IPS-18c (cell line): ENCODE measurements at regions not wholly inside any gene's neighbourhood (a gene's known extent, or its start where the extent isn't known, plus 50 kb on each side); places are given as distances from the start of the nearest gene placed in this dataset.
"Not testable (repeated sequence)": the region's sequence is repeated elsewhere in the genome, so short reads cannot be mapped to it uniquely, and the experiment has no call there.

Experiments used
- H3K4me3 ChIP-seq: 2 replicates; pipeline ENCODE4 v1.7.0; 2013; ENCODE audit warnings: low read depth, mild to moderate bottlenecking, low read length, moderate library complexity; ENCODE audit not compliant: insufficient read depth
- H3K9me3 ChIP-seq: one replicate; pipeline ENCODE4 v1.6.1; 2013; ENCODE audit warnings: mild to moderate bottlenecking, low read length, moderate library complexity; ENCODE audit not compliant: control insufficient read depth, insufficient read depth

- Histone ChIP-seq H3K4me3 (no peak overlapping the region), H3K9me3 (no peaks in the 10 kb centered on the region)
Measured at GRCh38 chr10:55220975-55221374, 419.9 kb upstream of the PCDH15 start.

- Histone ChIP-seq H3K9me3 (no peaks in the 10 kb centered on the region), H3K4me3 (no peak overlapping the region)
Measured at GRCh38 chr10:55215699-55216098, 414.7 kb upstream of the PCDH15 start.

DNA sequence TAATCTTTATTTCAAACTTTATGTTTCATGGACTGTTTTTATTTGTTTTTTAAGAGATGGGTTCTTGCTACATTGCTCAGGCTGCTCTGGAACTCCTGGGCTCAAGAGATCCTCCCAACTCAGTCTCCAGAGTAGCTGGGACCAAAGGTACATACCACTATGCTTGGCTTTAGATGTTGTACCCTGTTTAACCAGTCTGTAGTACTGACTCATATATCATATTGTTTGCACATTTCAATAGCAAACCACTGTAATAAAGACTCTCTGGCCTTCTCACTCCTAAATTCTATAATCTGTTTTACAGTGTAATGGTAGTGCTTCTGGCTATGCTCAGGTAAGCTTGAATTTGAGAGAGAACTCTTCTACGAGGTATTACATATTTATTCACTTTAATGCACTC lies 413.6 kb upstream of the PCDH15 start:
- H3K4me3 ChIP-seq, result no peak overlapping the region
- no peaks in the 10 kb centered on the region for H3K9me3 ChIP-seq

DNA sequence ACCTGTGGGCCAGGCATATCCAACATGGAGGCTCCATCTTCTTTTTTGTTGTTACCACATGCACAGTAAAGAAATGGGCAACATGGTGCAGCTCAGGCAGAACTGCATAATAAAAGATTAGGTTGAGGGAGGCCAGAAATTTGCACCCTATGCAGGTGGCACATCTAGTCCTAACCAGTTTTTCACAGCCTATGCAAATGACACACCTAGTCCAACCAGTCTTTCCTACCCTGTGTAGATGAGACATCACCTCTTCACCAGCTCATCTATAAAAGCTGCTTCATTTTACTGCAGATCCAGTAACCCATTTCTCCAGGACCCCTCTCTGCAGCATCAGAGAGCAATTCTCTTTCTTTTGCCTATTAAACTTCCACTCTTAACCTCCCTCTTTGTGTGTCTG lies 411.0 kb upstream of the PCDH15 start:
- H3K4me3 ChIP-seq, result no peak overlapping the region
- no peaks in the 10 kb centered on the region for H3K9me3 ChIP-seq

GRCh38 chr10:55203874-55204273 lies 402.8 kb upstream of the PCDH15 start:
- H3K9me3 ChIP-seq, result no peaks in the 10 kb centered on the region

GRCh38 chr10:55203319-55203718 lies 402.3 kb upstream of the PCDH15 start:
- no peak overlapping the region for H3K4me3 ChIP-seq

More at GRCh38 chr10:55203874-55204273, 402.8 kb upstream of the PCDH15 start:
- H3K4me3 ChIP-seq, result no peak overlapping the region

DNA sequence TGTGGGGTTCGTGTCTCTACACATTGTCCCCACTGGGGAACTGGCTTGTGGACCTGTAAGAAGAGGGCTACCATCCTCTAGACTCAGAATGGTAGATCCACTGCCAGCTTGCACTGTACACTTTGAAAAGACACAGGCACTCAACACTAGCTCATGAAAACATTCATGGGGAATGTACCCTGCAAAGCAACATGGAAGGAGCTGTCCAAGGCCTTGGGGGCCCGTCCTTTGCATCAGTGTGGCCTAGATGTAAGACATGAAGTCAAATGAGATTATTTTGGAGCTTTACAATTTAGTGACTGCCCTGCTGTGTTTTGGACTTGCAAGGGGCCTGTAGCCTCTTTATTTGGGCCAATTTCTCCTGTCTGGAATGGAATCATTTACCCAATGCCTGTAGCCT lies 399.0 kb upstream of the PCDH15 start:
- Histone ChIP-seq H3K9me3 (no peaks in the 10 kb centered on the region), H3K4me3 (no peak overlapping the region)

More at GRCh38 chr10:55203319-55203718, 402.3 kb upstream of the PCDH15 start:
- H3K9me3 ChIP-seq, result no peaks in the 10 kb centered on the region

DNA sequence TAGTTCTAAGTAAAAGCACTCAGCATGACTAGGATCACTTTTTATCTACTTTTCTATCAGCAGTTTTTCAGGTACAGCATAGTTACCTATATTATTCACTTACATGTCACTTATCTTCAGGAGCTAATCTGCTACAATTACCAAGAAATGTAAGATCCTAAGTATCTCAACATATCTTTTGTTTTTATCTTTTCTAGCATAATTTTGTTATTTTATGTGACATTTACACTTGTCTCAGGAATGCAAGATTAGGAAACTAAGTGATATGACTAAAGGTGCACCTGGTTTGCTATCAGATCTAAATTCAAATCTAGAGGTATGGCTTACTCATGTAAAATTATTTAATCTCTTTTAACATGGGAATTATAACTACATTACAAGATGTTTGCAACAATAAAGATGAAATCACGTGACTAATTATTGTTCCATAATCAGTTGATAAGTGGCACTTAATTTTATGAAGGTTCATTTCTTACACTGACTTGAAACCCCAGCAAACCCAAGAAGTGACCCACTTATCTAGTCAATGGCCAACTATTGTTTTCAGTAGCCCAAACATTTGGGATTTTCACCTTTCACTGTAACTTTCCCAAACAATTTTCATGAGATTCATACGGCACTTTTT lies 390.3 kb upstream of the PCDH15 start:
- H3K4me3 ChIP-seq, result no peak overlapping the region

DNA sequence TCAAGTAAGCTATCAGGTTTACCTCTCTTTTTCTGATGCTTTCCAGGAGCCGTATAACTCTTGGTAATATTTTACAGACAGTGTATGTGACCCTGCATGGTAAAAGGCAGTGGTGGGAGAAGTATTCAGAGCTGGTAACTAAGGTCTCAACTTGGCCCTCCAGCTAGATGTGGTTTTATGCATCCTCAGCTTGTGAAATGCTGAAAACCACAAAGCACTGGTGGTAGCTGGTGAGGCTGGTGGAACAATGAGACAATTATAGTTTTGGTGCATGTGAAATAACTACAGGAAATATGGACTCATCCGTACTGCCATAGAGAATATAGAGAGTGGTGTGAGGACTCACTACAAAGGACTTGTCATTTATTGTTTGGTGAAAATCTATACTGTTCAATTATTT lies 383.0 kb upstream of the PCDH15 start:
- Histone ChIP-seq H3K4me3 (no peak overlapping the region), H3K9me3 (no peaks in the 10 kb centered on the region)

More for the DNA sequence above, 390.3 kb upstream of the PCDH15 start:
- no peaks in the 10 kb centered on the region for H3K9me3 ChIP-seq

DNA sequence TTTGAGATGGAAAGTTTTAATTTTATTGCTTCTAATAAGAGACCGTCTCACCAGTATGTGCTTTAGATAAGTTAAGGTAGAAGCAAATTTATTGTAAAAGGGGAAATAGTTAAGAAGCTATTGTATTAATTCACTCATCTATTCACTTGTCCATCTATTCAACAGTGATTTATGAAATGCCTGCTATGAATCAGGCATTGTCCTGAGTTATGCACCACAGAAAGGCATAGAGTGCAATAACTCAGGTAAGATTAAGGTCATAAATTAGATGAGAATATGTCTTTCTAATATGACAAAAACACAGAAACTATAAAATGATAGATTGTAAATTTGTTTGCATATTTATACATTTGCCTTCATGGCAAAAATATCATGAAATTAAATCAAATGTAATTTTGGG lies 379.3 kb upstream of the PCDH15 start:
- Histone ChIP-seq H3K9me3 (no peaks in the 10 kb centered on the region), H3K4me3 (no peak overlapping the region)

DNA sequence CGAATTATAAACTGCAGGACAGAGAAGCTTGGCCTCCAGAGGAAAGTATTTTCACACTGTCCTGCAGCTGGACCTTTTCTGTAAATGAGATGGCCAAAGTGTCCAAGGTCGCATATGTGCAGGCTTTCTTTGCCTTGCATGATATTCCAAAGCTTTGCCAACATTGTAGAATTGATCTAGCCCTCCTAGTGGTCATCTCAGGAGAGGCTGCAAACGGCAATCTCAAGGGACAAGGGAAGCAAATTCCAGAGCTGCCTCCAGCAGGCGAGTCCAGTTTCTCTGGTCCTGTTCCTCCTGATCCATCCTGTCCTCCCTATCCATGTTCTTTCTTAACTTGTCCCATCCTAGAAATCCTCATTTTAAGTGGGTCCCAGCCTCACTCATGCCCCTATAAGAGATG lies 373.4 kb upstream of the PCDH15 start:
- no peak overlapping the region for H3K4me3 ChIP-seq
- H3K9me3 ChIP-seq, result no peaks in the 10 kb centered on the region

DNA sequence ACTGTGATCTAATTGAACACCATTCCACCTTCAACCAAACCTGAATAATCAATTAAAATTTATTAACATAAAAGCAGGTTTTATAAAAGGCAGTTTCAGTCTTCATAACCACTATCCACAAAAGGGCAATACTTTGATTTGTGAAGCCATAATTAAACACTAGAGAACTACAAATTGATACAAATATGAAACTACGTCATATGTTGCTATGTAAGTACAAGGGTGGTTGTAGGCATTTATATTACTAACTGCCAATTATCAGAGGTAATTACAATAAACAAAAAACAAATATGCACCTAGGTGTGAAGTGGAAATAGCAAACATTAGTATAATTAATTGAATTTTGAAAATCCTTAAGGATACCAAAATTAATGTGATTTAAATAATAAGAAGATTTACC lies 368.5 kb upstream of the PCDH15 start:
- Histone ChIP-seq H3K4me3 (no peak overlapping the region), H3K9me3 (no peaks in the 10 kb centered on the region)

DNA sequence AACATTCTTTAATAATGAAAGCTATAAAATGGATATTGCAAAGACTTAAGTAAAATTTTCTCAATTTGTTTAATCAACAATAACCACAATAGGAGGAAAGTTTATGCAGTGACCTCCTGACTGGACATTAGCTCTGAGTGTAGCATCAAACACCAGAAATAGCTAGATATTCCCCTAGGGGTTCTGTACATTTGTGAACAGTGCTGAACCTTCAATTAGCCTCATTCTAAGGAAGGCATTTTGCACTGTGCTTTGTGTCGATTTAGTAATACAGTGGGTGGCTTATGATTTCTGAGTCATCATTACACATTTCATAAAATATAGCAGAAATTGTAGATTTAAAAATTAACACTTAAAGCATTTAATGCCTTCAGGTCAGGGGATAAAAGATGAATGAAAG lies 367.3 kb upstream of the PCDH15 start:
- no peak overlapping the region for H3K4me3 ChIP-seq

GRCh38 chr10:55163388-55163979 lies 362.5 kb upstream of the PCDH15 start:
- Histone ChIP-seq H3K9me3 (no peaks in the 10 kb centered on the region), H3K4me3 (no peak overlapping the region)

More for the DNA sequence above, 367.3 kb upstream of the PCDH15 start:
- no peaks in the 10 kb centered on the region for H3K9me3 ChIP-seq

- not testable (repeated sequence) for H3K9me3 ChIP-seq, H3K4me3 ChIP-seq
Measured at GRCh38 chr10:55162321-55162720, 361.3 kb upstream of the PCDH15 start.

- Histone ChIP-seq H3K9me3 (no peaks in the 10 kb centered on the region), H3K4me3 (no peak overlapping the region)
Measured at GRCh38 chr10:55160655-55161283, 359.7 kb upstream of the PCDH15 start.

GRCh38 chr10:55158633-55159032 lies 357.6 kb upstream of the PCDH15 start:
- Histone ChIP-seq H3K9me3 (no peaks in the 10 kb centered on the region), H3K4me3 (no peak overlapping the region)

GRCh38 chr10:55146032-55146431 lies 345.0 kb upstream of the PCDH15 start:
- Histone ChIP-seq H3K9me3 (no peaks in the 10 kb centered on the region), H3K4me3 (no peak overlapping the region)
